HG02943 (cell line): ENCODE measurements at regions not wholly inside any gene's neighbourhood (a gene's known extent, or its start where the extent isn't known, plus 50 kb on each side); places are given as distances from the start of the nearest gene placed in this dataset.

Experiments used
- ATAC-seq: cut with Tn5 transposase; IDR thresholded peaks from one replicate; pipeline ENCODE4 v1.9.1; 2021; ENCODE audit warnings: mild to moderate bottlenecking, low read depth, moderate library complexity; ENCODE audit not compliant: unreplicated experiment

- ATAC-seq: no peak
Observed at GRCh38 chr5:40390281-40391149, 289.2 kb upstream of the PTGER4 start.

GRCh38 chr5:40389591-40389990 lies 290.1 kb upstream of the PTGER4 start:
- ATAC-seq: no peak

GRCh38 chr5:40386289-40386688 lies 293.4 kb upstream of the PTGER4 start:
- ATAC-seq: peak; percentile 88

GRCh38 chr5:40385544-40385943 lies 294.2 kb upstream of the PTGER4 start:
- no peak for ATAC-seq

- ATAC-seq: no peak
Observed at GRCh38 chr5:40384782-40385390, 294.8 kb upstream of the PTGER4 start.

- ATAC-seq: no peak
Observed at GRCh38 chr5:40383749-40384651, 295.7 kb upstream of the PTGER4 start.

GRCh38 chr5:40381676-40382363 lies 297.9 kb upstream of the PTGER4 start:
- ATAC-seq: no peak

- ATAC-seq: no peak
Observed at GRCh38 chr5:40381016-40381415, 298.7 kb upstream of the PTGER4 start.

GRCh38 chr5:40378396-40379177 lies 301.1 kb upstream of the PTGER4 start:
- peak; percentile 80 for ATAC-seq

- ATAC-seq: peak; percentile 45
Observed at GRCh38 chr5:40376566-40376965, 303.1 kb upstream of the PTGER4 start.

- no peak for ATAC-seq
Observed at GRCh38 chr5:40374853-40375252, 304.9 kb upstream of the PTGER4 start.

- ATAC-seq: no peak
Observed at GRCh38 chr5:40368200-40368599, 311.5 kb upstream of the PTGER4 start.

- ATAC-seq: no peak
Observed at GRCh38 chr5:40367255-40367654, 312.5 kb upstream of the PTGER4 start.

- ATAC-seq: peak; percentile 59
Observed at GRCh38 chr5:40365342-40366330, 314.1 kb upstream of the PTGER4 start.

GRCh38 chr5:40364441-40364840 lies 315.3 kb upstream of the PTGER4 start:
- no peak for ATAC-seq

- ATAC-seq: no peak
Observed at GRCh38 chr5:40361378-40361777, 318.3 kb upstream of the PTGER4 start.

- no peak for ATAC-seq
Observed at GRCh38 chr5:40360685-40361084, 319.0 kb upstream of the PTGER4 start.

GRCh38 chr5:40359832-40360231 lies 319.9 kb upstream of the PTGER4 start:
- ATAC-seq: no peak
